GM12873 (cell line): ENCODE measurements at regions not wholly inside any gene's neighbourhood (a gene's known extent, or its start where the extent isn't known, plus 50 kb on each side); places are given as distances from the start of the nearest gene placed in this dataset.

ENCODE experiments used
- TF ChIP-seq, protein P1 (sequence below): IDR thresholded peaks from 2 replicates; pipeline ENCODE4 v1.5.1; 2012; ENCODE audit warnings: low read depth, mild to moderate bottlenecking, moderate library complexity, low read length, control low read depth; ENCODE audit not compliant: insufficient read depth; ENCODE audit errors: missing control alignments

DNA sequence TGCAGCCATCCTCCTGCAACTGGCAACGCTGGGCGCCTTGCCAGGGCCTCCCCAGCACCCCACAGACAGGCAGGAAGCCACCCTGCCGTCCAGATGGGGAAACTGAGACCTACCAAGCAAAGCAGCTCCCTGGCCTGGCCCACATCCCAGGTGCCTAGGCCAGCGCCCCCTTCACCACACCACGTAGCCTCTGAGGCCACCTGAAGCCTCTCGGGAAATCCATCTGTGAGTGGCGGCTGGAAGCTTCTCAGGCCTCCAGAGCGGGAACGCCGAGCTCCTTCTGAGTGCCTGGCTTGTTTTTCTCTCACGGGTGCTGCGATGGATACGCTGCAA is 58.7 kb downstream of the UNCX start:
- TF ChIP-seq, protein P1, sequence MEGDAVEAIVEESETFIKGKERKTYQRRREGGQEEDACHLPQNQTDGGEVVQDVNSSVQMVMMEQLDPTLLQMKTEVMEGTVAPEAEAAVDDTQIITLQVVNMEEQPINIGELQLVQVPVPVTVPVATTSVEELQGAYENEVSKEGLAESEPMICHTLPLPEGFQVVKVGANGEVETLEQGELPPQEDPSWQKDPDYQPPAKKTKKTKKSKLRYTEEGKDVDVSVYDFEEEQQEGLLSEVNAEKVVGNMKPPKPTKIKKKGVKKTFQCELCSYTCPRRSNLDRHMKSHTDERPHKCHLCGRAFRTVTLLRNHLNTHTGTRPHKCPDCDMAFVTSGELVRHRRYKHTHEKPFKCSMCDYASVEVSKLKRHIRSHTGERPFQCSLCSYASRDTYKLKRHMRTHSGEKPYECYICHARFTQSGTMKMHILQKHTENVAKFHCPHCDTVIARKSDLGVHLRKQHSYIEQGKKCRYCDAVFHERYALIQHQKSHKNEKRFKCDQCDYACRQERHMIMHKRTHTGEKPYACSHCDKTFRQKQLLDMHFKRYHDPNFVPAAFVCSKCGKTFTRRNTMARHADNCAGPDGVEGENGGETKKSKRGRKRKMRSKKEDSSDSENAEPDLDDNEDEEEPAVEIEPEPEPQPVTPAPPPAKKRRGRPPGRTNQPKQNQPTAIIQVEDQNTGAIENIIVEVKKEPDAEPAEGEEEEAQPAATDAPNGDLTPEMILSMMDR: no peak

DNA sequence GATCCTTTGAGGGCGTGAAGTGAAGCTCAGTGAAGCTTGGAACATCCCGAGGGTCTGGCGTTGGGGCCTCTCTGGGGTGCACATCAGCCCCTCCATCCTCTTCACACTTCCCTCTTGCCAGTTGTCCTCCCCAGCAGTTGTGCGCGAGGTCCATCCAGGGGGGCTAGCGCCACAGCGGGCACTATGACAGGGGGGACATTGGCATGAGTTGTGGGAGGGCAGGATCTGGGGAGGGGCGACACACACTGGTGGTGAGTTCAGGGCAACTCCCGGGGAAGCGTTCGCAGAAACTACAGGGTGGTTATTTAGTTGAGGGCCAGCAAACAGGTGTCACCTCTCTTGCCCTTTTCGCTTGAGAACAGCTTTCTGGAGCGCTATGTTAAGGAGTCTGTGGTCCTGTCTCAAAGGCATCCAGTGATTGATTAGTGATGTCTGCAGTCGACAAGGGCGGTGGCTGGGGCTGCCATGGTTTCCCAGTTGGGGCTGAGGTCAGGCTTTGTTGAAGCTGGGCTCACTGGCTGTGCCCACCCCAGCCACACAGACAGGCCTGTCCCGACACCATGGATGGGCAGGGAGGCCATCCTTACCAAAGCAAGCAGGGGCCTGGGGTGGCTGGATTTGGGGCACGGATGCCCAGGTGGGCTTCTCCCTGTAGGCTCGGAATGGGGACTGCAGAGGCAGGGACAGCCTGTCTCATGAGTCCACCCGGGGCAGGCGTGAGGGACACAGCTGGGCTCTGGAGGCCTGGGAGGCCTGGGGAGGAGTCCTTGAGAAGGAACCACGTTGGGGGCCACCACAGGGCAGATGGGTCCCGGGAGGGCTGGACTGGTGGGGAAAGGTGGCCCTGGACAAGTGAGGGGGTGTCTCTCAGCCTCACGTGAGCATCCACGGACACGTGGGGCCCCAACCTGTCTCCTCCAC is 59.4 kb downstream of the UNCX start:
- TF ChIP-seq, protein P1: no peak

DNA sequence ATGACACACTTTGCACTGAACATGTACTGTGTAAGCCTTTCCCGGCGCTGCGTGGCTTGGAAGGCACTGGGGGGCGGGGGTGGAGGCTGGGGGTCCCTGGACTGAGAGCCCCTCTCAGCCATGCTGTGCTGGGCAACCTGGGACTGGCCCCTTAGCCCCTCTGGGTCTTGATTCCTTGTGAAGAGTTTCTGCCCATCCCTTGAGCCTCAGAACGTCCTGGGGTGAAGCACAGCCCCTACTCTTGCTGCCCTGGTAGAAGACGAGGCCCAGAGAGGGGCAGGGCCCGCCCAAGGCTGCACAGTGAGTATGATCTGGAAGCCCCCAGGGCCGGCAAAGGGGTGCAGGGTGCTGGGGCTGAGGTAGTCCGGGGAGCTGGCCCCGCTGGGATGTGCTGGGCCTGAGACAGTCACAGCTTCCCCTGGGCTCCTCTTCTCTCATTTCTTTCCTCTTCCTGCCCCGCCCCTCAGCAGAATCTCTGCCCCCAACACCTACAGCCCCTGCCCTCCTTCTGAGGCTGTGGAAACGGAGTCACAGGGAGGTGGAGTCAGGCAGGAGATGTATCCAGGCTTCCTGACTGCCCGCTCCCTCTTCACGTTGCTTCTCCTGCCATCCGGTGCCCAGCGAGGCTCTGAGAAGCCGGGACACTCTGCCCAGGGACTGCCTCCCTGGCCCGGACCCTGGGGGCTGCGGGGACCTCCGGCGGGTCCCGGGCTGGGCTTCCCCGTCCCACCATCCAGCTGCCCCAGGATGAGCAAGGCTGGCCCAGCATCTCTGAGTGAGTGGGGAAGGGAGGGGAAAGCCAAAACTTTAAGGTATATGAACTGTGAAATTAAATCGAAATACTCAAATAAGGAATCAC is 60.5 kb downstream of the UNCX start:
- TF ChIP-seq, protein P1: no peak

DNA sequence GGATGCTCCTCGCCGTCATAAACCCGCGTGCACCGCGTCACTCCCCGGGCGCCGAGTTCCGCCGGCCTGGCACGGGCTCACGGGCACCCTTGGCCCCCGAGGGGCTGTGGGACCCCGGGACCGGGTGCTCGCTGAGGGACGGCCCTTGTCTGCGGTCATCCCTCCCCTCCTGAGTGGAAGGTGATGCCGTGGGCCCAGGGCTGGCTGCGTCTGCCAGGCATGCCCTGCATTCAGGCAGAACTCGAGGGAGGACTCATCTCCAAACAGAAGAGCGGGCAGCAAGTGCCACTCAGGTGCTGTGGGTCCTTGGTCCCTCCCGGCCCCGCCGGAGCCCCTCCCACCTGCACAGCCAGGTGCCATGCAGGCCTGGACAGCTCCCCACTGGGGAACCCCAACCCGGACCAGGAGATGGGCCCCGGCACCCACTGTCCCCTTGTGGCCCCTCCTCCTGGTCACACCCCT is 61.3 kb downstream of the UNCX start:
- TF ChIP-seq, protein P1: no peak

DNA sequence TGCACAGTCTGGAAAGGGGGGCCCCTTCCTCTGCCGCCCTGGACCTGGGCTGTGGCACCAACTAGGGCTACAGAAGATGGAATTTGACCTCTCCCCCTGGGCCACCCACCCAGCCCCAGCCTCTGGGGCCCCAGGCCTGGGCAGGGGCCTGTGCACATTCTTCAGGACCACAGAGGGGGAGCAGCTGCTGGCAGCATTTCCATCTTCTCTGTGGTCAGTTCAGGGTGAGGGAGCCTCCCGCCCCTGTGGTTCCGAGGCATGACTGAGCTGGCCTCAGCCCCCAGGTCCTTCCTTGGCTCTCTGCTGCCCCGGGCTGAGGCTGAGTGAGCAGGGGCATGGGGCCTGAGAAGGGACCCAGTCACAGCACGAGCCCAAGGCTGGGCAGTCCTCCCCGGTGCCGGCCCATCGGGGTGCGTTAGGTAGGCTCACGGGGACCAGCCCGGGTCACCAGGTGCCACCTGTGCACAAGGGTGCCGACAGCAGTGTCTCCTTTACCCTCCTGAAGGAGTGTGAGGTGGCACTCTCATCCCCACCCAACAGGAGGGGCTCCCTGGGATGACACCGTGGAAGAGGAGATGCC is 63.2 kb downstream of the UNCX start:
- TF ChIP-seq, protein P1: no peak

- TF ChIP-seq, protein P1: no peak
Measured at GRCh38 chr7:1296356-1296981, 63.8 kb downstream of the UNCX start.
